CD14-positive monocyte (primary cell): ENCODE measurements at regions not wholly inside any gene's neighbourhood (a gene's known extent, or its start where the extent isn't known, plus 50 kb on each side); places are given as distances from the start of the nearest gene placed in this dataset.

ENCODE experiments used
- DNase-seq, 3 donors: peaks; one replicate each; pipeline ENCODE4 v3.0.0-alpha.2; 2011 to 2022
- H2AFZ ChIP-seq: 2 replicates; pipeline ENCODE4 v1.6.0; 2012; ENCODE audit warnings: mild to moderate bottlenecking, low read depth, low read length, inconsistent platforms; ENCODE audit not compliant: insufficient read depth, poor library complexity, severe bottlenecking
- H3K27ac ChIP-seq, 2 donors: 1 replicate in 1 of 2; 2 replicates in 1 of 2; pipeline ENCODE4 v1.5.1; 2012 to 2013; ENCODE audit warnings: low read length in 2 of 2, control low read depth in 1 of 2, inconsistent platforms in 1 of 2, low read depth in 1 of 2, mild to moderate bottlenecking in 1 of 2
- H3K27me3 ChIP-seq, 2 donors: one replicate each; pipeline versions ENCODE4 v1.6.0 to v1.6.1; 2011 to 2013; ENCODE audit warnings: low read length in 2 of 2; ENCODE audit not compliant: control insufficient read depth in 2 of 2, insufficient read depth in 2 of 2
- H3K36me3 ChIP-seq, 2 donors: replicated peaks in 1 of 2; 1 replicate in 1 of 2; 2 replicates in 1 of 2; pipeline versions ENCODE4 v1.5.1 to v1.6.1; 2012 to 2013; ENCODE audit warnings: low read length in 2 of 2, control low read depth in 1 of 2, inconsistent platforms in 1 of 2, mild to moderate bottlenecking in 1 of 2; ENCODE audit not compliant: insufficient read depth in 2 of 2, control insufficient read depth in 1 of 2
- H3K4me1 ChIP-seq, 2 donors: 1 replicate in 1 of 2; 2 replicates in 1 of 2; pipeline versions ENCODE4 v1.5.1 to v1.6.1; 2012 to 2013; ENCODE audit warnings: low read length in 2 of 2, control low read depth in 1 of 2, inconsistent platforms in 1 of 2, mild to moderate bottlenecking in 1 of 2, moderate library complexity in 1 of 2; ENCODE audit not compliant: insufficient read depth in 2 of 2, control insufficient read depth in 1 of 2
- H3K4me2 ChIP-seq: replicated peaks from 2 replicates; pipeline ENCODE3; 2012; ENCODE audit warnings: low read length, moderate library complexity, mild to moderate bottlenecking; ENCODE audit not compliant: poor library complexity, severe bottlenecking; ENCODE audit errors: extremely low read depth
- H3K4me3 ChIP-seq, 3 experiments: fragments of 200-600 bp in 1 of 3; sonication (generic) in 1 of 3; replicated peaks in 1 of 3; 1 replicate in 2 of 3; 2 replicates in 1 of 3; pipeline ENCODE4 v1.5.1; 2011 to 2013; ENCODE audit warnings: low read length in 3 of 3, mild to moderate bottlenecking in 3 of 3, control low read depth in 2 of 3, low read depth in 2 of 3, inconsistent platforms in 1 of 3, moderate library complexity in 1 of 3
- H3K79me2 ChIP-seq: 2 replicates; pipeline ENCODE4 v1.6.0; 2012; ENCODE audit warnings: mild to moderate bottlenecking, control low read depth, inconsistent platforms, low read length, moderate library complexity; ENCODE audit not compliant: insufficient read depth
- H3K9ac ChIP-seq: 2 replicates; pipeline ENCODE4 v1.6.0; 2017; ENCODE audit warnings: low read length, mild to moderate bottlenecking; ENCODE audit not compliant: insufficient read depth, poor library complexity, severe bottlenecking
- H3K9me3 ChIP-seq, 2 donors: replicated peaks in 1 of 2; 1 replicate in 1 of 2; 2 replicates in 1 of 2; pipeline versions ENCODE4 v1.5.1 to v1.6.1; 2012 to 2013; ENCODE audit warnings: low read length in 2 of 2, control low read depth in 1 of 2; ENCODE audit not compliant: control insufficient read depth in 1 of 2, insufficient read depth in 1 of 2
- H4K20me1 ChIP-seq: 2 replicates; pipeline ENCODE4 v1.6.0; 2012; ENCODE audit warnings: mild to moderate bottlenecking, low read length, control low read depth, moderate library complexity; ENCODE audit not compliant: insufficient read depth
- H3K27ac Mint-ChIP-seq, 7 donors: one replicate each; pipeline ENCODE4 v1.8.0; 2020; ENCODE audit warnings: mild to moderate bottlenecking in 7 of 7, mixed read lengths in 7 of 7, moderate library complexity in 6 of 7, inconsistent platforms in 2 of 7
- H3K27me3 Mint-ChIP-seq, 3 donors: one replicate each; pipeline ENCODE4 v1.8.0; 2021 to 2022; ENCODE audit warnings: low read depth in 3 of 3, mild to moderate bottlenecking in 3 of 3, mixed read lengths in 3 of 3, moderate library complexity in 3 of 3, inconsistent platforms in 1 of 3
- H3K36me3 Mint-ChIP-seq, 2 donors: one replicate each; pipeline ENCODE4 v1.8.0; 2020; ENCODE audit warnings: mixed read lengths in 2 of 2, inconsistent platforms in 1 of 2, mild to moderate bottlenecking in 1 of 2
- H3K4me1 Mint-ChIP-seq: one replicate; pipeline ENCODE4 v1.8.0; 2020; ENCODE audit warnings: mild to moderate bottlenecking, mixed read lengths
- H3K4me3 Mint-ChIP-seq, 2 donors: one replicate each; pipeline ENCODE4 v1.8.0; 2020; ENCODE audit warnings: mild to moderate bottlenecking in 2 of 2, mixed read lengths in 2 of 2, moderate library complexity in 1 of 2
- H3K9me3 Mint-ChIP-seq, 7 donors: one replicate each; pipeline ENCODE4 v1.8.0; 2020 to 2022; ENCODE audit warnings: mixed read lengths in 7 of 7, mild to moderate bottlenecking in 6 of 7, moderate library complexity in 6 of 7, inconsistent platforms in 2 of 7
- CTCF ChIP-seq: fragments of 200-600 bp; IDR thresholded peaks from one replicate; pipeline ENCODE4 v1.8.0; 2022; ENCODE audit warnings: antibody characterized with exemption, mild to moderate bottlenecking
- WGBS: methylation state at CpG from one replicate; pipeline ENCODE4 v1.1.5; 2013; ENCODE audit warnings: missing lambda C conversion rate; ENCODE audit not compliant: insufficient coverage; 5-methylcytosine and 5-hydroxymethylcytosine counted together
- intact Hi-C, 2 donors: fragments of 100-400 bp; cut with micrococcal nuclease; formaldehyde crosslinking; loops; one replicate each; pipeline versions ENCODE4 v1.15.0 to v1.15.1; 2023

GRCh38 chrX:139023531-139023930 is 312.0 kb upstream of the FGF13 start:
- no peak for DNase-seq
- H2AFZ ChIP-seq, result no peak overlapping the region
- H3K79me2 ChIP-seq, result no peaks in the 10 kb centered on the region
- H3K36me3 ChIP-seq, result no peaks in the 10 kb centered on the region
- Mint-ChIP-seq H3K27ac (no peak overlapping the region), H3K4me3 (no peak overlapping the region), H3K27me3 (peaks cover 0 to 1% (median 1%) of the 10 kb centered on the region in 3 donors), H3K9me3 (peaks cover 0 to 2% (median 0%) of the 10 kb centered on the region in 7 donors), H3K36me3 (no peaks in the 10 kb centered on the region), H3K4me1 (peaks cover 26% of the 10 kb centered on the region)
- no peak overlapping the region for H3K9ac ChIP-seq
- TF ChIP-seq CTCF, result no peak
- H3K4me1 ChIP-seq, result peaks cover 23 to 30% of the 10 kb centered on the region in 2 donors
- H3K9me3 ChIP-seq, result no peaks in the 10 kb centered on the region
- no peak overlapping the region for H3K4me2 ChIP-seq
- no peaks in the 10 kb centered on the region for H3K27me3 ChIP-seq
- intact Hi-C loops, result no loop called here
- WGBS, result no CpG with 5 or more reads among the region's 3 CpGs
- H3K4me3 ChIP-seq, result no peak overlapping the region
- H4K20me1 ChIP-seq, result no peaks in the 10 kb centered on the region
- H3K27ac ChIP-seq, result no peak overlapping the region

- intact Hi-C loops, result no loop called here
- Histone ChIP-seq H3K9me3 (no peaks in the 10 kb centered on the region), H2AFZ (no peak overlapping the region), H3K4me1 (peaks cover 23 to 30% of the 10 kb centered on the region in 2 donors), H3K4me2 (peak overlapping the region; percentile 20), H3K4me3 (peak overlapping the region in 1 of 3 experiments; percentile 26), H3K27me3 (no peaks in the 10 kb centered on the region), H3K36me3 (no peaks in the 10 kb centered on the region), H3K79me2 (no peaks in the 10 kb centered on the region), H3K27ac (peak overlapping the region in 1 of 2 donors; percentile 49), H3K9ac (no peak overlapping the region), H4K20me1 (no peaks in the 10 kb centered on the region)
- H3K4me3 Mint-ChIP-seq, result peak overlapping the region in 1 of 2 donors; percentile 46
- peaks cover 26% of the 10 kb centered on the region for H3K4me1 Mint-ChIP-seq
- no CpG with 5 or more reads among the region's 3 CpGs for WGBS
- peak; percentile 21 to 70 (median 41) for DNase-seq
- peak overlapping the region; percentile 48 to 83 (median 69) for H3K27ac Mint-ChIP-seq
- TF ChIP-seq CTCF, result no peak
- no peaks in the 10 kb centered on the region for H3K36me3 Mint-ChIP-seq
- H3K27me3 Mint-ChIP-seq, result peaks cover 0 to 1% (median 0%) of the 10 kb centered on the region in 3 donors
- peaks cover 0 to 3% (median 0%) of the 10 kb centered on the region in 7 donors for H3K9me3 Mint-ChIP-seq
These were observed 309.3 kb upstream of the FGF13 start for GRCh38 chrX:139020801-139021200.
